ENCODE measurements at regions not wholly inside any gene's neighbourhood (a gene's known extent, or its start where the extent isn't known, plus 50 kb on each side); places are given as distances from the start of the nearest gene placed in this dataset.

DNA sequence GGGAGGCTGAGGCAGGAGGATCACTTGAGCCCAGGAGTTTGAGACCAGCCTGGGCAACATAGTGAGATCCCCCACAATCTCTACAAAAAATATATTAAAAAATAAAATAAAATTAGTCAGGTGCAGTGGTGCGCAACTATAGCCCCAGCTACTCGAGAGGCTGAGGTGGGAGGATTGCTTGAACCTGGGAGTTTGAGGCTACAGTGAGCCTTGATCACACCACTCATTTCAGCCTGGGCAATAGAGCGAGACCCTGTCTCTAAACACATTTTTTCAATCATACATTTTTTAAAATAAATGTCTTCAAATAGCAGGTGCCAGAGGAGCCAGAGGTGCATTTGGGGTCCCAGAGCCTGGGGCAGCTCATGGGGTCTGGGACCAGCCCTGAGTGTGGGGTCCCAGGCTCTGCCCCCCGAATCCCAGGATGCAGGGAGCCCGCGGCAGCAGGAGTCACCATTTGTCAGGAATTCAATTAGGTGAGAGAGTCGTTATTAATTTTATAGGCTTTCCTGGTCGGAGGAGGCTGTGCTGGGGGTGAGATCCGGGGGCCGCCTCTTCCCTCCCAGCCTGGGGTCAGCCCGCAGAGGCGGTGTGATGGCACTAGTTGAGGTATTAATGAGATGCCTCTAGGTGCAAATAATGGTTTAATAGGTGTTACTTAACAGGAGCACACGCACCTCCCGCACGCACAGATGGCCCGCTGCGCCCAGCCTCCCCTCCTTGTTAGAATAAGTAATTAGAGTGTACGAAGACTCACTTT lies 78.3 kb downstream of the MICALL2 start:
- H3K4me1 Mint-ChIP-seq, result no peaks in the 10 kb centered on the region
- H3K27ac Mint-ChIP-seq (ENCODE audit: unreplicated experiment), result no peak overlapping the region
- H3K27me3 Mint-ChIP-seq (ENCODE audit: low read depth), result peaks cover 26% of the 10 kb centered on the region
- no peak for DNase-seq (ENCODE audit: low read depth, low spot score)
- TF ChIP-seq, protein P1, sequence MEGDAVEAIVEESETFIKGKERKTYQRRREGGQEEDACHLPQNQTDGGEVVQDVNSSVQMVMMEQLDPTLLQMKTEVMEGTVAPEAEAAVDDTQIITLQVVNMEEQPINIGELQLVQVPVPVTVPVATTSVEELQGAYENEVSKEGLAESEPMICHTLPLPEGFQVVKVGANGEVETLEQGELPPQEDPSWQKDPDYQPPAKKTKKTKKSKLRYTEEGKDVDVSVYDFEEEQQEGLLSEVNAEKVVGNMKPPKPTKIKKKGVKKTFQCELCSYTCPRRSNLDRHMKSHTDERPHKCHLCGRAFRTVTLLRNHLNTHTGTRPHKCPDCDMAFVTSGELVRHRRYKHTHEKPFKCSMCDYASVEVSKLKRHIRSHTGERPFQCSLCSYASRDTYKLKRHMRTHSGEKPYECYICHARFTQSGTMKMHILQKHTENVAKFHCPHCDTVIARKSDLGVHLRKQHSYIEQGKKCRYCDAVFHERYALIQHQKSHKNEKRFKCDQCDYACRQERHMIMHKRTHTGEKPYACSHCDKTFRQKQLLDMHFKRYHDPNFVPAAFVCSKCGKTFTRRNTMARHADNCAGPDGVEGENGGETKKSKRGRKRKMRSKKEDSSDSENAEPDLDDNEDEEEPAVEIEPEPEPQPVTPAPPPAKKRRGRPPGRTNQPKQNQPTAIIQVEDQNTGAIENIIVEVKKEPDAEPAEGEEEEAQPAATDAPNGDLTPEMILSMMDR (conservative IDR thresholded peaks at IDR 0.05), result no peak
- H3K9me3 Mint-ChIP-seq, result no peaks in the 10 kb centered on the region
- no peak overlapping the region for H3K4me3 Mint-ChIP-seq
- H3K36me3 Mint-ChIP-seq (ENCODE audit: low read depth), result no peaks in the 10 kb centered on the region

DNA sequence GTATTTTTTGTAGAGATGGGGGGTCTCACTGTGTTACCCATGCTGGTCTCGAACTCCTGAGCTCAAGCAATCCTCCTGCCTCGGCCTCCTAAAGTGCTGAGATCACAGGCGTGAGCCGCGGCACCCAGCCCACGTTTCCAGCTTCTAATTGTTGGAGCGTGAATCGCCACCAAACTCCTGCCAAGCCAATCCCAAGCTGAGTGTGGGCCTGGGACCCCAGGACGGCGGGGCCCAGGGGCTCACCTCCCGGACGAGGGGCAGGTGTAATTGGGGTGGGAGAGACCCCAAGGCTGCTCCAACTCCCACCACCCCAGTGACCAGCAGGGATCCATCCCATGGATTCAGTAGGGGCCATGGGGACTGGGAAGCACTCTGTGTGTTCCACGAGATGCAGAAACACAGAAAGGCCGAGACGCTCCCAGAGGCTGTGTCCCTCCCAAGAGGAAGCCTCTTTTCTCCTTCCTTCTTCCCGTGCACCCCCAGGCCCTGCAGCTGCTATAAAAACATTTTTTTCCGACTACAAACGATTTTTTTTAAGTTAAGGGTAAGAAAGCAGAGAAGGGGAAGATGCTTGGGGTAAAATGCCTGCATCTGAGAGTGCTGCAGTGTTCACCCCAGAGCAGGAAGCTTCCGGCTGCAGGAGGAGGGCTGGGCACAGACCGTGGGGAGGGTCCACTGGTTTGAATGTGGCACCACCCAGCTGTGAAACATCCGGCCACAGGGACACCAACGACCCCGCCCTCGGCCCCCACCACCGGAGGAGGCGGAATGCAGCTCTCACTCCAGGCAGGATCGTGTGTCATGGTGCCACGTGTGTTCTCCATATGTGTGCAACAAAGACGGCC lies 76.5 kb downstream of the MICALL2 start:
- H3K27ac Mint-ChIP-seq (ENCODE audit: unreplicated experiment), result no peak overlapping the region
- no peak for DNase-seq (ENCODE audit: low read depth, low spot score)
- peaks cover 30% of the 10 kb centered on the region for H3K27me3 Mint-ChIP-seq (ENCODE audit: low read depth)

DNA sequence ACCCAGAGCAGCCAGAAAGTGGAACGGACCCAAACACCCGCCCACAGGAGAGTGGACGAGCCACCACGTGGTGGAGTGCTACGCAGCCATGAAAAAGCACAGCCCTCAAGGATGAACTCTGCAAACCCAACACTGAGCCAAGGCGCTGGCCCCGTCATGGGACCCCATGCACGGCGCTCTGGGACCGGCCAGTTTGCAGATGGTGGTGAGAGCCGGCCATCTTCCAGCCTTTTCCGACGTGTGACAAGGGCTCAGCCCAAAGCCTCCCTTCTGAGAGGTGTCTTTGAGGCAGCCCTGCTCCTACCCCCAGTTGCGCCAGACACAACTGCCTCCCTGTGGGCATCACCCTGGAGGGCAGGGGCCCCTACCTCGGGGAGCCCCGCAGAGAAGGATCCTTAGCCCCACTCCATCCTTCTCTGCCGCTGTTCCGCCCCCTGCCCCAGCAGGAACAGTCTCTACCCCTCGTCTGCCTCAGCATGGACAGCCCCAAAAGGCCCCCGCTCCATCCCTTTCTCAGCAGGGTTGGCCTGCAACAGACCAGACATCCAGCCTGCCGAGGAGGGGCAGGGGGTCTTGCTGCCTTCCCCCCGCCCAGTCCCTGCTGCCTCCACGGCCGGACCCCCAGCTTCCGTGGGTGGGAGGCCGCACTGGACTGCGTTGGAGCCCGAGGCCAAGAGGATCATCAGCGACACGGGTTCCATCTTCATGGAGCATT lies 75.7 kb downstream of the MICALL2 start:
- DNase-seq (ENCODE audit: low read depth, low spot score), result no peak
- Mint-ChIP-seq H3K27ac (ENCODE audit: unreplicated experiment) (no peak overlapping the region), H3K27me3 (ENCODE audit: low read depth) (peaks cover 38% of the 10 kb centered on the region), H3K4me3 (no peak overlapping the region), H3K36me3 (ENCODE audit: low read depth) (no peaks in the 10 kb centered on the region), H3K9me3 (no peaks in the 10 kb centered on the region), H3K4me1 (no peaks in the 10 kb centered on the region)
- TF ChIP-seq, protein P1 (conservative IDR thresholded peaks at IDR 0.05), result no peak

More for the DNA sequence above, 76.5 kb downstream of the MICALL2 start:
- no peaks in the 10 kb centered on the region for H3K9me3 Mint-ChIP-seq
- H3K4me1 Mint-ChIP-seq, result no peaks in the 10 kb centered on the region
- H3K4me3 Mint-ChIP-seq, result no peak overlapping the region
- no peaks in the 10 kb centered on the region for H3K36me3 Mint-ChIP-seq (ENCODE audit: low read depth)
- TF ChIP-seq, protein P1 (conservative IDR thresholded peaks at IDR 0.05), result no peak

DNA sequence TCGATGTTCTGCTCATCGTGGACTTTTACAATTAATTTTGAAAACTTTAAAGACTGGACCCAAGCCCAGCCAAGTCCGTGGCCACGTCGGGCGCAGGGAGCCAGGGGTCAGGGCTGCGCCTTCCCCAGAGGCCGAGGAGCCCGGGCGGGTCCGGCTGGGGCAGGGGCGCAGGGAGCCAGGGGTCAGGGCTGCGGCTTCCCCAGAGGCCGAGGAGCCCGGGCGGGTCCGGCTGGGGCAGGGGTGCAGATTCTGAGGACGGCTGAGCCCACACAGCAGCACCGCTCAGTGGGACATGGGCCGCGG lies 75.2 kb downstream of the MICALL2 start:
- no peak overlapping the region for H3K4me3 Mint-ChIP-seq
- H3K27ac Mint-ChIP-seq (ENCODE audit: unreplicated experiment), result no peak overlapping the region
- H3K4me1 Mint-ChIP-seq, result no peaks in the 10 kb centered on the region
- H3K36me3 Mint-ChIP-seq (ENCODE audit: low read depth), result no peaks in the 10 kb centered on the region
- H3K27me3 Mint-ChIP-seq (ENCODE audit: low read depth), result peaks cover 42% of the 10 kb centered on the region
- TF ChIP-seq, protein P1 (conservative IDR thresholded peaks at IDR 0.05), result no peak
- no peak for DNase-seq (ENCODE audit: low read depth, low spot score)
- H3K9me3 Mint-ChIP-seq, result no peaks in the 10 kb centered on the region
